GM19238 (cell line): ENCODE measurements at regions not wholly inside any gene's neighbourhood (a gene's known extent, or its start where the extent isn't known, plus 50 kb on each side); places are given as distances from the start of the nearest gene placed in this dataset.

Experiments
- DNase-seq: peaks from one replicate; pipeline ENCODE4 v3.0.0; 2011; ENCODE audit warnings: low spot score; ENCODE audit not compliant: insufficient read length

GRCh38 chr17:72492941-72493340 lies 372.1 kb downstream of the SOX9 start:
- no peak for DNase-seq

GRCh38 chr17:72494566-72494965 lies 373.7 kb downstream of the SOX9 start:
- no peak for DNase-seq

GRCh38 chr17:72496461-72496860 lies 375.6 kb downstream of the SOX9 start:
- DNase-seq = no peak

- DNase-seq = no peak
Observed at GRCh38 chr17:72497915-72498314, 377.1 kb downstream of the SOX9 start.

GRCh38 chr17:72498364-72499210 lies 377.8 kb downstream of the SOX9 start:
- no peak for DNase-seq

- DNase-seq = no peak
Observed at GRCh38 chr17:72501404-72502370, 380.9 kb downstream of the SOX9 start.

- DNase-seq = no peak
Observed at GRCh38 chr17:72502371-72503341, 381.8 kb downstream of the SOX9 start.

- DNase-seq = no peak
Observed at GRCh38 chr17:72503556-72503955, 382.7 kb downstream of the SOX9 start.

- no peak for DNase-seq
Observed at GRCh38 chr17:72504783-72505182, 384.0 kb downstream of the SOX9 start.

- no peak for DNase-seq
Observed at GRCh38 chr17:72506773-72507172, 386.0 kb downstream of the SOX9 start.

- DNase-seq = no peak
Observed at GRCh38 chr17:72507370-72507769, 386.6 kb downstream of the SOX9 start.

- no peak for DNase-seq
Observed at GRCh38 chr17:72510351-72511016, 389.7 kb downstream of the SOX9 start.

GRCh38 chr17:72511242-72511641 lies 390.4 kb downstream of the SOX9 start:
- DNase-seq = no peak

- DNase-seq = no peak
Observed at GRCh38 chr17:72511874-72512273, 391.1 kb downstream of the SOX9 start.

- no peak for DNase-seq
Observed at GRCh38 chr17:72512649-72513556, 392.1 kb downstream of the SOX9 start.

GRCh38 chr17:72514321-72514861 lies 393.6 kb downstream of the SOX9 start:
- DNase-seq = no peak

- no peak for DNase-seq
Observed at GRCh38 chr17:72514891-72515290, 394.1 kb downstream of the SOX9 start.

GRCh38 chr17:72515291-72516065 lies 394.7 kb downstream of the SOX9 start:
- DNase-seq = no peak
